Stimulated activated CD4-positive, alpha-beta T cell treated with anti-CD3 and anti-CD28 coated beads, TNF-alpha, amount 100 ng/mL, for 48 hours (primary cell): ENCODE measurements at regions not wholly inside any gene's neighbourhood (a gene's known extent, or its start where the extent isn't known, plus 50 kb on each side); places are given as distances from the start of the nearest gene placed in this dataset.
"Not testable (repeated sequence)": the region's sequence is repeated elsewhere in the genome, so short reads cannot be mapped to it uniquely, and the experiment has no call there.

Experiments
- DNase-seq, 3 donors: peaks; one replicate each; pipeline ENCODE4 v3.0.0-alpha.2; 2020; ENCODE audit warnings: low read depth in 3 of 3

GRCh38 chr9:15372455-15372854 is 50.2 kb upstream of the SNAPC3 start:
- DNase-seq = no peak

GRCh38 chr9:15371448-15371845 is 51.2 kb upstream of the SNAPC3 start:
- DNase-seq = no peak

GRCh38 chr9:15370466-15371447 is 51.9 kb upstream of the SNAPC3 start:
- DNase-seq = no peak

GRCh38 chr9:15369871-15370270 is 52.8 kb upstream of the SNAPC3 start:
- no peak for DNase-seq

- no peak for DNase-seq
These were observed 53.4 kb upstream of the SNAPC3 start for GRCh38 chr9:15369238-15369637.

GRCh38 chr9:15364975-15365553 is 57.6 kb upstream of the SNAPC3 start:
- DNase-seq = not testable (repeated sequence)

GRCh38 chr9:15361737-15362136 is 54.7 kb upstream of the TTC39B start:
- no peak for DNase-seq

GRCh38 chr9:15357050-15357653 is 50.1 kb upstream of the TTC39B start:
- DNase-seq = peak in 2 of 3 donors; percentile 3 to 27
